H9 (cell line): ENCODE measurements at regions not wholly inside any gene's neighbourhood (a gene's known extent, or its start where the extent isn't known, plus 50 kb on each side); places are given as distances from the start of the nearest gene placed in this dataset.

ENCODE experiments used
- DNase-seq: peaks from one replicate; pipeline ENCODE4 v3.0.0-alpha.2; 2017
- H2AFZ ChIP-seq: one replicate; pipeline ENCODE4 v1.6.1; 2013; ENCODE audit warnings: mild to moderate bottlenecking, low read length, control low read depth, moderate library complexity
- H2AK5ac ChIP-seq: 2 replicates; pipeline ENCODE4 v1.6.1; 2013; ENCODE audit warnings: low read length, control low read depth, mixed read lengths; ENCODE audit not compliant: insufficient read length
- H2BK120ac ChIP-seq: one replicate; pipeline ENCODE4 v1.6.1; 2013; ENCODE audit warnings: low read depth, mild to moderate bottlenecking, low read length, control low read depth, inconsistent platforms; ENCODE audit not compliant: poor library complexity, severe bottlenecking
- H2BK12ac ChIP-seq: 2 replicates; pipeline ENCODE4 v1.6.1; 2013; ENCODE audit warnings: low read length, control low read depth, mixed read lengths, low read depth; ENCODE audit not compliant: insufficient read length
- H2BK15ac ChIP-seq: 2 replicates; pipeline ENCODE4 v1.6.1; 2013; ENCODE audit warnings: low read depth, low read length, control low read depth
- H2BK20ac ChIP-seq: one replicate; pipeline ENCODE4 v1.6.1; 2013; ENCODE audit warnings: low read depth, mild to moderate bottlenecking, low read length, control low read depth, inconsistent platforms; ENCODE audit not compliant: poor library complexity, severe bottlenecking
- H2BK5ac ChIP-seq: 2 replicates; pipeline ENCODE4 v1.6.1; 2013; ENCODE audit warnings: low read length, control low read depth, mixed read lengths; ENCODE audit not compliant: insufficient read length
- H3K14ac ChIP-seq: 2 replicates; pipeline ENCODE4 v1.6.1; 2013; ENCODE audit warnings: low read length, control low read depth; ENCODE audit not compliant: insufficient read depth
- H3K18ac ChIP-seq: 2 replicates; pipeline ENCODE4 v1.6.1; 2013; ENCODE audit warnings: low read depth, mild to moderate bottlenecking, mixed read lengths, low read length, control low read depth; ENCODE audit not compliant: insufficient read length
- H3K23ac ChIP-seq: 2 replicates; pipeline ENCODE4 v1.6.1; 2013; ENCODE audit warnings: low read length, control low read depth, mixed read lengths, low read depth; ENCODE audit not compliant: insufficient read length
- H3K23me2 ChIP-seq: 2 replicates; pipeline ENCODE4 v1.6.1; 2013; ENCODE audit warnings: low read depth, mild to moderate bottlenecking, mixed read lengths, low read length, control low read depth; ENCODE audit not compliant: insufficient read length, poor library complexity, severe bottlenecking
- H3K27ac ChIP-seq: 2 replicates; pipeline ENCODE4 v1.5.1; 2013; ENCODE audit warnings: low read length, control low read depth, mixed read lengths, low read depth; ENCODE audit not compliant: insufficient read length
- H3K27me3 ChIP-seq: 2 replicates; pipeline ENCODE4 v1.6.1; 2013; ENCODE audit warnings: low read length, control low read depth, inconsistent platforms; ENCODE audit not compliant: insufficient read depth
- H3K4ac ChIP-seq: 2 replicates; pipeline ENCODE4 v1.6.1; 2013; ENCODE audit warnings: low read depth, mild to moderate bottlenecking, control low read depth, inconsistent platforms, low read length, moderate library complexity
- H3K4me1 ChIP-seq: 2 replicates; pipeline ENCODE4 v1.6.1; 2013; ENCODE audit warnings: low read length, control low read depth, inconsistent platforms; ENCODE audit not compliant: insufficient read depth
- H3K4me2 ChIP-seq: 2 replicates; pipeline ENCODE4 v1.6.1; 2013; ENCODE audit warnings: low read length, control low read depth, mixed read lengths; ENCODE audit not compliant: insufficient read length, insufficient read depth
- H3K56ac ChIP-seq: 2 replicates; pipeline ENCODE4 v1.6.1; 2013; ENCODE audit warnings: low read depth, mild to moderate bottlenecking, mixed read lengths, low read length, control low read depth; ENCODE audit not compliant: insufficient read length
- H3K79me1 ChIP-seq: 2 replicates; pipeline ENCODE4 v1.6.1; 2013; ENCODE audit warnings: low read depth, mild to moderate bottlenecking, moderate library complexity, low read length, control low read depth, inconsistent platforms; ENCODE audit not compliant: insufficient read depth, poor library complexity, severe bottlenecking
- H3K79me2 ChIP-seq: 2 replicates; pipeline ENCODE4 v1.6.1; 2013; ENCODE audit warnings: low read length, control low read depth, inconsistent platforms; ENCODE audit not compliant: insufficient read depth
- H3K9ac ChIP-seq: 2 replicates; pipeline ENCODE4 v1.6.1; 2013; ENCODE audit warnings: low read length, control low read depth, mixed read lengths; ENCODE audit not compliant: insufficient read length; ENCODE audit errors: extremely low read depth
- H3K9me3 ChIP-seq: one replicate; pipeline ENCODE4 v1.6.1; 2013; ENCODE audit warnings: low read depth, low read length, inconsistent platforms; ENCODE audit not compliant: control insufficient read depth
- H3T11ph ChIP-seq: one replicate; pipeline ENCODE4 v1.6.1; 2013; ENCODE audit warnings: mild to moderate bottlenecking, low read length, control low read depth, inconsistent platforms
- H4K20me1 ChIP-seq: one replicate; pipeline ENCODE4 v1.6.1; 2013; ENCODE audit not compliant: control insufficient read depth, insufficient read length, insufficient read depth
- H4K5ac ChIP-seq: 2 replicates; pipeline ENCODE4 v1.6.1; 2013; ENCODE audit warnings: low read depth, mild to moderate bottlenecking, mixed read lengths, low read length, control low read depth; ENCODE audit not compliant: insufficient read length
- H4K8ac ChIP-seq: replicated peaks from 2 replicates; pipeline ENCODE4 v1.6.1; 2013; ENCODE audit warnings: low read length, control low read depth, mixed read lengths, low read depth; ENCODE audit not compliant: insufficient read length
- H4K91ac ChIP-seq: 2 replicates; pipeline ENCODE4 v1.6.1; 2013; ENCODE audit warnings: low read depth, mild to moderate bottlenecking, moderate library complexity, mixed read lengths, low read length, control low read depth; ENCODE audit not compliant: insufficient read length
- H3K27ac Mint-ChIP-seq, 3 experiments: 2 replicates in 2 of 3; 3 replicates in 1 of 3; pipeline ENCODE4 v1.8.0; 2020 to 2021; ENCODE audit warnings: mixed read lengths in 3 of 3, mild to moderate bottlenecking in 1 of 3, moderate library complexity in 1 of 3
- H3K27me3 Mint-ChIP-seq: 2 replicates; pipeline ENCODE4 v1.8.0; 2021; ENCODE audit warnings: low read depth, mild to moderate bottlenecking, moderate library complexity, mixed read lengths
- H3K36me3 Mint-ChIP-seq, 3 experiments: 2 replicates in 2 of 3; 3 replicates in 1 of 3; pipeline ENCODE4 v1.8.0; 2020 to 2021; ENCODE audit warnings: low read depth in 3 of 3, mixed read lengths in 3 of 3; ENCODE audit not compliant: insufficient read depth in 1 of 3
- H3K4me1 Mint-ChIP-seq, 2 experiments: 2 replicates each; pipeline ENCODE4 v1.8.0; 2020; ENCODE audit warnings: mixed read lengths in 2 of 2
- H3K4me3 Mint-ChIP-seq, 2 experiments: 2 replicates in 1 of 2; 3 replicates in 1 of 2; pipeline ENCODE4 v1.8.0; 2020 to 2021; ENCODE audit warnings: mild to moderate bottlenecking in 2 of 2, mixed read lengths in 2 of 2, moderate library complexity in 1 of 2
- H3K9me3 Mint-ChIP-seq, 2 experiments: 2 replicates in 1 of 2; 3 replicates in 1 of 2; pipeline ENCODE4 v1.8.0; 2020; ENCODE audit warnings: mild to moderate bottlenecking in 2 of 2, mixed read lengths in 2 of 2, moderate library complexity in 1 of 2
- CTCF ChIP-seq: fragments of 200-600 bp; sonication (generic); conservative IDR thresholded peaks from 3 replicates; pipeline ENCODE4 v1.8.0; 2021; ENCODE audit warnings: antibody characterized with exemption, mild to moderate bottlenecking
- WGBS: extraction: QIAGEN DNeasy Blood & Tissue Kit; methylation state at CpG from one replicate; pipeline ENCODE4 v1.1.7; 2013; ENCODE audit warnings: missing lambda C conversion rate, low lambda C conversion rate, mixed read lengths; ENCODE audit not compliant: insufficient read length; ENCODE audit errors: extremely low coverage; 5-methylcytosine and 5-hydroxymethylcytosine counted together

- no peak overlapping the region for H4K5ac ChIP-seq
- H2BK12ac ChIP-seq = no peak overlapping the region
- H3K9me3 ChIP-seq = no peaks in the 10 kb centered on the region
- H3K14ac ChIP-seq = no peak overlapping the region
- no peaks in the 10 kb centered on the region for H3K79me1 ChIP-seq
- Mint-ChIP-seq H3K27ac (no peak overlapping the region; a peak in 1 of 7 replicates), H3K27me3 (peaks cover 33% of the 10 kb centered on the region), H3K36me3 (peaks cover 0 to 4% (median 2%) of the 10 kb centered on the region in 3 experiments; a peak in 4 of 7 replicates), H3K4me1 (peaks cover 3 to 4% of the 10 kb centered on the region in 2 experiments; a peak in 2 of 4 replicates), H3K9me3 (peaks cover 15 to 24% of the 10 kb centered on the region in 2 experiments), H3K4me3 (no peak overlapping the region)
- no peaks in the 10 kb centered on the region for H3K23me2 ChIP-seq
- H4K20me1 ChIP-seq = no peaks in the 10 kb centered on the region
- no peak overlapping the region for H4K91ac ChIP-seq
- no peaks in the 10 kb centered on the region for H3K27me3 ChIP-seq
- no peak overlapping the region for H3K9ac ChIP-seq
- no peak overlapping the region for H2BK20ac ChIP-seq
- H3K4me2 ChIP-seq = no peak overlapping the region
- H3K23ac ChIP-seq = no peak overlapping the region
- H2BK120ac ChIP-seq = no peak overlapping the region
- no peak overlapping the region for H2AFZ ChIP-seq
- no peak overlapping the region for H2BK5ac ChIP-seq
- no peak overlapping the region for H3K18ac ChIP-seq
- WGBS = no CpG with 5 or more reads among the region's 7 CpGs
- no peak overlapping the region for H3K27ac ChIP-seq
- H3T11ph ChIP-seq = no peak overlapping the region
- no peak for DNase-seq
- H3K4me1 ChIP-seq = no peaks in the 10 kb centered on the region
- no peak overlapping the region for H2AK5ac ChIP-seq
- H3K79me2 ChIP-seq = no peaks in the 10 kb centered on the region
- no peak overlapping the region for H4K8ac ChIP-seq
- H3K4ac ChIP-seq = no peak overlapping the region
- no peak for TF ChIP-seq CTCF
- no peak overlapping the region for H3K56ac ChIP-seq
- no peak overlapping the region for H2BK15ac ChIP-seq
Measured at GRCh38 chr1:5465281-5465711, 526.9 kb downstream of the NPHP4 start.
